Neural progenitor cell (in vitro differentiated cells): ENCODE measurements at regions not wholly inside any gene's neighbourhood (a gene's known extent, or its start where the extent isn't known, plus 50 kb on each side); places are given as distances from the start of the nearest gene placed in this dataset.

ENCODE experiments used
- EZH2 ChIP-seq: fragments of 200-600 bp; sonication (generic); IDR thresholded peaks from 2 replicates; pipeline ENCODE4 v1.6.1; 2017; ENCODE audit warnings: antibody characterized with exemption, mild to moderate bottlenecking, moderate library complexity
- EZH2phosphoT487 ChIP-seq: fragments of 200-600 bp; sonication (generic); IDR thresholded peaks from 2 replicates; pipeline ENCODE4 v1.6.1; 2017; ENCODE audit warnings: antibody characterized with exemption
- TF ChIP-seq, protein P1 (sequence below): fragments of 200-600 bp; sonication (generic); IDR thresholded peaks from 2 replicates; pipeline ENCODE4 v1.5.1; 2017; ENCODE audit warnings: antibody characterized with exemption, mild to moderate bottlenecking

DNA sequence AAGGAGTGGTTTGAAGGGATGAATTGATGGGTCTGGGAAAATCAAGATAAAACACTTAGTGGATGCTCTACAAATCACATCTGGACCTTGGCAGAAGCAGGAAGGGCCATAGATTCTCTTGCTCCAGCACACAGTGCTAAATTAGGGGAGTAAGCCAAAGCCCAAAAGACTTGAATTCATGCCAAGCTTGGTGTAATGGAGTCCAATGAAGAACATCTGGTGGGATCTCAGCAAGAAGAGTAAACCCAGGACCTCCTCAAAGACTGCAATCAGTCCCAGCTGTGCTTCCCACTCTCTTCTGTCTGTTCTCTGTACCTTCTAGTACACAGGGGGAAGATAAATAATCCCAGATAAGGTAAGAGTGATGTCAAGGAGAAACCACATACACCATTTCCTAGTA is 683.4 kb downstream of the RNF144B start:
- TF ChIP-seq, protein P1, sequence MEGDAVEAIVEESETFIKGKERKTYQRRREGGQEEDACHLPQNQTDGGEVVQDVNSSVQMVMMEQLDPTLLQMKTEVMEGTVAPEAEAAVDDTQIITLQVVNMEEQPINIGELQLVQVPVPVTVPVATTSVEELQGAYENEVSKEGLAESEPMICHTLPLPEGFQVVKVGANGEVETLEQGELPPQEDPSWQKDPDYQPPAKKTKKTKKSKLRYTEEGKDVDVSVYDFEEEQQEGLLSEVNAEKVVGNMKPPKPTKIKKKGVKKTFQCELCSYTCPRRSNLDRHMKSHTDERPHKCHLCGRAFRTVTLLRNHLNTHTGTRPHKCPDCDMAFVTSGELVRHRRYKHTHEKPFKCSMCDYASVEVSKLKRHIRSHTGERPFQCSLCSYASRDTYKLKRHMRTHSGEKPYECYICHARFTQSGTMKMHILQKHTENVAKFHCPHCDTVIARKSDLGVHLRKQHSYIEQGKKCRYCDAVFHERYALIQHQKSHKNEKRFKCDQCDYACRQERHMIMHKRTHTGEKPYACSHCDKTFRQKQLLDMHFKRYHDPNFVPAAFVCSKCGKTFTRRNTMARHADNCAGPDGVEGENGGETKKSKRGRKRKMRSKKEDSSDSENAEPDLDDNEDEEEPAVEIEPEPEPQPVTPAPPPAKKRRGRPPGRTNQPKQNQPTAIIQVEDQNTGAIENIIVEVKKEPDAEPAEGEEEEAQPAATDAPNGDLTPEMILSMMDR: no peak
- TF ChIP-seq EZH2: no peak
- TF ChIP-seq EZH2phosphoT487: no peak
